ENCODE measurements at regions not wholly inside any gene's neighbourhood (a gene's known extent, or its start where the extent isn't known, plus 50 kb on each side); places are given as distances from the start of the nearest gene placed in this dataset.
A peak's percentile ranks its signal among the peaks of the same experiment; 100 is the strongest.
"Not testable (repeated sequence)": the region's sequence is repeated elsewhere in the genome, so short reads cannot be mapped to it uniquely, and the experiment has no call there.

DNA sequence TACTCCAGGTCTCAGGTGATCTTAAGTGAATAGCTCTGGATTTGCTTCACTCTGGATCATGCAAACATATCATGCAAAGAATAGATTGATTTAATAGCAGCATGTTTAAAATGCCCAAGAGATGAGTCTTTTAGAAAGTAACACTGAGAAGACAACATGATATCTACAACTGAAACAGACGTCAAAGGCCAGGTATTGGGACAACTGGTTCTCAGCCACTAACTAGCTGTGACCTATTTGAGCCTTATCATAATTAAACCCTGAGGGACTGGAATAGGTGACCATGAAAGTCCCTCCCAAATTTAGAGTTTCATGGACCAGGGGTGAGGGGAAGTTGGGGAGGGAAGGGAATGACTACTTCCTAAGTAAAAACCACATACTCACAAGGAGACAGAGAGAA, 95.7 kb downstream of the NIBAN1 start:
- DNase-seq (ENCODE audit: extremely low read depth, low read depth), result no peak
- TF ChIP-seq, protein P1, sequence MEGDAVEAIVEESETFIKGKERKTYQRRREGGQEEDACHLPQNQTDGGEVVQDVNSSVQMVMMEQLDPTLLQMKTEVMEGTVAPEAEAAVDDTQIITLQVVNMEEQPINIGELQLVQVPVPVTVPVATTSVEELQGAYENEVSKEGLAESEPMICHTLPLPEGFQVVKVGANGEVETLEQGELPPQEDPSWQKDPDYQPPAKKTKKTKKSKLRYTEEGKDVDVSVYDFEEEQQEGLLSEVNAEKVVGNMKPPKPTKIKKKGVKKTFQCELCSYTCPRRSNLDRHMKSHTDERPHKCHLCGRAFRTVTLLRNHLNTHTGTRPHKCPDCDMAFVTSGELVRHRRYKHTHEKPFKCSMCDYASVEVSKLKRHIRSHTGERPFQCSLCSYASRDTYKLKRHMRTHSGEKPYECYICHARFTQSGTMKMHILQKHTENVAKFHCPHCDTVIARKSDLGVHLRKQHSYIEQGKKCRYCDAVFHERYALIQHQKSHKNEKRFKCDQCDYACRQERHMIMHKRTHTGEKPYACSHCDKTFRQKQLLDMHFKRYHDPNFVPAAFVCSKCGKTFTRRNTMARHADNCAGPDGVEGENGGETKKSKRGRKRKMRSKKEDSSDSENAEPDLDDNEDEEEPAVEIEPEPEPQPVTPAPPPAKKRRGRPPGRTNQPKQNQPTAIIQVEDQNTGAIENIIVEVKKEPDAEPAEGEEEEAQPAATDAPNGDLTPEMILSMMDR (IDR thresholded peaks at IDR 0.05; ENCODE audit: low read depth, low read length), result no peak

DNA sequence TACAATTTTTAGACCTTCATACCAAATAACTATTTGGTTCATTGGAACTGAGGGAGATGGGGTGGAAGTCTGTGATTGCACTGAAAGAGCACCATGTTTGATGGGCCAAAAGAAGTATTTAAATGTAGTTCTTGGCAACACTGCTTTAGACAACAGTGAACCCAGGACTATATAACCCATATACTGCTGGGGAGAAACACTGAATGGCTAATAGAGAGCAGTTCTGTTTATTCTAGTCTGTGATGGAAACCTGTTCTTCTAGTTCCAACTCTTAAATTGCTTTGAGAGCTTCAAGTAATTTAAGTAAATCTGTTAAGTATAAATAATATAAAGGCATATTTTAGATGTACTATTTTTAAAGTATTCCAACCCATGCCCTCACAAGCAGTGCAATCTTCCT, 96.3 kb downstream of the NIBAN1 start:
- no peak for DNase-seq (ENCODE audit: extremely low read depth, low read depth)
- TF ChIP-seq, protein P1 (IDR thresholded peaks at IDR 0.05; ENCODE audit: low read depth, low read length), result no peak

DNA sequence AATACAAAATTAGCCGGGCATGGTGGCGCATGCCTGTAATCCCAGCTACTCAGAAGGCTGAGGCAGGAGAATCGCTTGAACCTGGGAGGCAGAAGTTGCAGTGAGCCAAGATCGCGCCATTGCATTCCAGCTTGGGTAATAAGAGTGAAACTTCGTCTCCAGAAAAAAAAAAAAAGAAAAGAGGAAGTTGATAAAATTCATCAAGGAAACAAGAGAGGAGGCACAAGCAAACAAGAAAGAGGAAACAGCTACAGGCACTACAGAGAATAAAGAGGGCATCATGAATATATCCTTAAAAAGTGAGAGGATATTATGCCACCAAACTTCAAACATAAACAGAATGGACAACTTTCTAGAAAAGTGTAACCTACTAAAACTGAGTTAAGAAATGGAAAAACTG, 98.3 kb downstream of the NIBAN1 start:
- not testable (repeated sequence) for DNase-seq (ENCODE audit: extremely low read depth, low read depth)

DNA sequence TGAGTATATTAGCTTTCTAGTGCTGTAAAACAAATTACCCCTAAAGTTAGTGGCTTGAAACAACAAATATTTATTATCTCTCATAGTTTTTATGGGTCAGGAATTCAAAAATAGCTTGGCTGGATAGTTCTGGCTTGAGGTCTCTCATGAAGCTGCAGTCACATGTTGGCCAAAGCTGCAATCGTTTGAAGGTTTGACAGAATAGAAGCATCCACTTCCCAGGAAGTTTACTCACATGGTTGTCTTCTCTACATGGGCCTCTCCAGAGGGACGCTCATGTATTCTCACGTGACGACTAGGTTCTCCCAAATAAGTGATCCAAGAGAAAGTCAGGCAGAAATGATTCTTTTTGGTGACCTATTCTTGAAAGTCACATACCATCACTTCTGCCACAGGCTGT, 99.1 kb downstream of the NIBAN1 start:
- no peak for DNase-seq (ENCODE audit: extremely low read depth, low read depth)
- TF ChIP-seq, protein P1 (IDR thresholded peaks at IDR 0.05; ENCODE audit: low read depth, low read length), result no peak

DNA sequence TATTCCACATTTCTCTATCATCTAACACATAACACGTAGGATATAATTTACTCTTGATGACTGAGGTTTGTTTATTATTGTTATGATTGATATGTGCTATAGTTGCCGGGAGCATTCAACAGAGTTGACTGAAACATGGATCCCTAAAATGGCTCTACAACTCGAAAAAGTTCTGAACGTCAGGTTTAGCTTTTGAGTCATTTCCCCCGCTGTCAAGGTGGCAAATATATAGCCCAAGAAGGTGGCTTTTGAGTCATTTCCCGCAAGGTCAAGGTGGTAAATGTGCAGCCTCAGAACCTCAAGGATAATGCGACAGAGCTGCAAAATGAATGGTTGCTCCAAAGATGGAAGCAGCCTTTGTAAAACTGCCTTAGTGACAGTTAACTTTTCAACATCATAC, 104.0 kb downstream of the NIBAN1 start:
- no peak for DNase-seq (ENCODE audit: extremely low read depth, low read depth)
- TF ChIP-seq, protein P1 (IDR thresholded peaks at IDR 0.05; ENCODE audit: low read depth, low read length), result no peak

DNA sequence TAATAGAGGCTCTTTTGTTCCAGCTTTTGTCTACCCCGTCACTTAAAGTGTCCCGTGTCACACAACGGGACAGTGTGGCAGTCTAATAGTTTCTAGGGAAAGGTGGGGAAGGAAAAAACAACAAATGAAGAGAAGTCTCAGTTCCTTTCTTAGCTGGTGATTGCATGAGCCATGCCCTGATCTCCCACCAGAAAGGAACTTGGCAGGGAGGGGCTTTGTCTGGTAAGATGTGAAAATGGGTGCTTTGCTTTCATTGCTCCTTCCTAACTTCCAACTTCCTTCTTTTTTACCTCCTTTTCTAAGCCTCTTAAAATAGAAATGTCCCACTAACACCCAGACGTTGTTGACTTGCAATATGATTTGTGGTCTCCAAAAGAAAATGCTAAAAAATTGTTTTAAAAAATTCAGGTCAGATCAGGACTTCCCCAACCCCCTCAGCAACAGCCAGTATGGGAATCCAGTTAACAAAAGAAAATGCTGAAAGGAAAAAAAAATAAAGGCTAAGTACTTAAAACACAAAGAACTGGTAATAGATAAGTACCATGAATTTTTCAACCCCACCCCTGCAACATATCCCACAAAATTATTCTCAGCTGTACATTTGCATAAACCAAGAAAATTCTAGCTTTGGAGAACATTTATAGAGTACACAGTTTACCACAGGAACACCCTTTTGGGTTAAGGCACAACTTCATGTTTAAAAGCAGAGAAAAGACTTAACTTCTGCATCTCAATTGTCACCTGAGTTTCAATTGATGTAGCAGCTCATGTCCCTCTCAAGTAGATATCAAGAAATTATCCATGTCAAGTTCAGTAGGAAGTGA, 106.2 kb downstream of the NIBAN1 start:
- TF ChIP-seq, protein P1 (IDR thresholded peaks at IDR 0.05; ENCODE audit: low read depth, low read length), result no peak
- DNase-seq (ENCODE audit: extremely low read depth, low read depth), result no peak

DNA sequence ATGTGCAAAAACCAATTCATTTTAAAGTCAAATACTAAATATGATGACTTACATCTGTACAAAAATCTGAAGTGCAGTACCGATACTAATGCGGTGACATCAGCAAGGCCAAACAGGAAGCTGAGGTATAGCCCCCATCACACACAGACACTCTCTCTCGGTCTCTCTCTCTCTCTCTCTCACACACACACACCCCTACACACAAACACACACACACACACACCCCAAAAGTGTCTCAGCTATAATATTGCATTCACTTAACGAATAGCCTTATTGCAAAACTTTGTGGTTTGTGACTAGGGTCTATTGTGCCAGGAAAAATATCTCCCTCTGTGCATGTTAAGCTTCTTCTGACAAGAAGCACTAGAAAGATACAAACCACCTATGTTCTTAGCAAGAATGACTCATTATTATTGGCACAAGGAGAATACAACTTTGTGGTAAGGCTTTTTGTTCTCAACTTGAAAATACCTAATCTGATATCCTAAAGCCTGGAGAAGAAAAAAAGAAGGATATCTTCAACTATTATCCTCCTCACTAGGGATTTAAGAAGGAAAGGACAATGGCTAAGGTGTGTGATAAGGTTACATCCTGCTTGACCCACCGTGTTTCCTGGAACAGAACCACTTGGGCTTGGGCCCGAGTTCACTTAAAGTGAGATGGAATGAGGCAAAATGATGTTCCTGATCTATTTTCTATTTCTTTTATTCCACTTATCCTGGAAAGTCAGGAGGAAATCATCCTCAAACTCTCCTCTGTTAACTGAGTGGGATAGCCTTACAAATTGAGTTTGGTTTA, 107.1 kb downstream of the NIBAN1 start:
- TF ChIP-seq, protein P1 (IDR thresholded peaks at IDR 0.05; ENCODE audit: low read depth, low read length), result no peak
- peak; percentile 81 for DNase-seq (ENCODE audit: extremely low read depth, low read depth)

Data from AG09319 (cell line).